OCI-LY7 (cell line): ENCODE measurements at regions not wholly inside any gene's neighbourhood (a gene's known extent, or its start where the extent isn't known, plus 50 kb on each side); places are given as distances from the start of the nearest gene placed in this dataset.

Experiments
- BruUV-seq: library from RNA; stranded (reverse); fragments of 400-500 nt; replicated peaks from 2 replicates; lab custom pipeline; 2021; lab: Mats Ljungman, UMichigan
- CTCF ChIA-PET: fragments of 300-600 bp; sonication (Branson Sonifier 250); formaldehyde crosslinking; loops from one replicate; lab custom pipeline; 2022; ENCODE audit warnings: antibody characterized with exemption; ENCODE audit not compliant: unreplicated experiment; lab: Charles Lee
- POLR2A ChIA-PET: fragments of 300-600 bp; sonication (Branson Sonifier 250); formaldehyde crosslinking; loops from one replicate; lab custom pipeline; 2022; ENCODE audit warnings: antibody characterized with exemption; lab: Charles Lee
- DNase-seq: peaks from one replicate; pipeline ENCODE4 v3.0.0-alpha.2; 2015; ENCODE audit warnings: low spot score
- H2AFZ ChIP-seq: fragments of 200-600 bp; sonication (generic), shearing (Covaris generic); 2 replicates; pipeline ENCODE4 v1.6.1; 2014; ENCODE audit warnings: mild to moderate bottlenecking, antibody characterized with exemption, low read length, moderate library complexity
- H3K27ac ChIP-seq: fragments of 200-600 bp; sonication (generic); 2 replicates; pipeline ENCODE4 v1.5.1; 2014; ENCODE audit warnings: mixed run types, low read depth, mild to moderate bottlenecking, moderate library complexity, low read length, inconsistent platforms; ENCODE audit not compliant: poor library complexity, severe bottlenecking
- H3K36me3 ChIP-seq: fragments of 200-600 bp; sonication (generic); 2 replicates; pipeline ENCODE4 v1.6.1; 2014; ENCODE audit warnings: mild to moderate bottlenecking, antibody characterized with exemption, low read length, moderate library complexity, mixed read lengths; ENCODE audit not compliant: insufficient read depth
- H3K4me1 ChIP-seq: fragments of 200-600 bp; sonication (generic); 2 replicates; pipeline ENCODE4 v1.5.1; 2014; ENCODE audit warnings: mild to moderate bottlenecking, low read length; ENCODE audit not compliant: insufficient read depth, poor library complexity, severe bottlenecking
- H3K4me2 ChIP-seq: fragments of 200-600 bp; sonication (generic); 2 replicates; pipeline ENCODE4 v1.6.1; 2014; ENCODE audit warnings: mild to moderate bottlenecking, low read length
- H3K4me3 ChIP-seq: fragments of 200-600 bp; sonication (generic); 2 replicates; pipeline ENCODE4 v1.5.1; 2014; ENCODE audit warnings: mild to moderate bottlenecking, low read depth, low read length; ENCODE audit not compliant: poor library complexity, severe bottlenecking
- H3K79me2 ChIP-seq: fragments of 200-600 bp; sonication (generic); 2 replicates; pipeline ENCODE4 v1.6.1; 2016; ENCODE audit warnings: low read depth, mild to moderate bottlenecking, low read length, moderate library complexity, mixed read lengths; ENCODE audit not compliant: insufficient read depth
- H3K9me2 ChIP-seq: fragments of 200-600 bp; sonication (generic); 2 replicates; pipeline ENCODE4 v1.6.1; 2016; ENCODE audit warnings: mild to moderate bottlenecking, low read length, mixed read lengths; ENCODE audit not compliant: insufficient read depth
- H3K9me3 ChIP-seq: fragments of 200-600 bp; sonication (generic); 2 replicates; pipeline ENCODE4 v1.6.1; 2014; ENCODE audit warnings: mild to moderate bottlenecking, mixed run types, low read length, mixed read lengths
- H4K20me1 ChIP-seq: fragments of 200-600 bp; sonication (generic); 2 replicates; pipeline ENCODE4 v1.6.1; 2014; ENCODE audit warnings: mild to moderate bottlenecking, antibody characterized with exemption, low read length, moderate library complexity, mixed read lengths; ENCODE audit not compliant: insufficient read depth
- EZH2phosphoT487 ChIP-seq: fragments of 200-600 bp; sonication (generic); IDR thresholded peaks from 2 replicates; pipeline ENCODE4 v1.6.1; 2018; ENCODE audit warnings: low read depth, borderline replicate concordance, mild to moderate bottlenecking, mixed run types, antibody characterized with exemption, low read length, moderate library complexity, mixed read lengths
- intact Hi-C: fragments of 100-400 bp; cut with micrococcal nuclease; formaldehyde crosslinking; loops from one replicate; pipeline ENCODE4 v1.10.0; 2022; ENCODE audit not compliant: unreplicated experiment
- TF ChIP-seq, protein P1 (sequence below): fragments of 200-600 bp; sonication (generic); conservative IDR thresholded peaks from 2 replicates; pipeline ENCODE4 v1.5.1; 2014; ENCODE audit warnings: mild to moderate bottlenecking, antibody characterized with exemption, low read length, moderate library complexity, mixed read lengths

DNA sequence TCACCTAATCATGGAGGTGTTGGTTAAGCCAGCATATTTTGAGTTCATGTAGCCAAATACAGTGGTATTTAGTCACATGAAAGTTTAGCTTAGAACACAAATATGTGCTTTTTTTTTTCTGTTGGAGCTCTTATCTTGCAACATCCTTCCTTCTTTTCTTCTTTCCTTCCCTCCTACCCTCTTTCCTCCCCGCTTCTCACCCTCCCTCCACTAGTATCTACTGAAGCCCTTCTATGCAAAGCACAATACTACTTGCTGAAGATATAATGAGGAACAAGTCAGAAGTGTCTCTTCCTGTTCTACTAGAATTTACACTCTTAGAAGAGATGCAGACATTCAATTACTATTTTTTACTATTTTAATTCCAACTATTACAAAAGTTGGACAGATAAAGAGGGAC, 105.0 kb upstream of the ITGA4 start:
- BruUV-seq = no TSS peak
- Histone ChIP-seq H3K4me1 (peaks cover 18% of the 10 kb centered on the region), H3K79me2 (no peaks in the 10 kb centered on the region), H3K4me3 (no peak overlapping the region), H3K9me3 (no peaks in the 10 kb centered on the region), H3K9me2 (no peaks in the 10 kb centered on the region), H3K36me3 (no peaks in the 10 kb centered on the region), H4K20me1 (no peaks in the 10 kb centered on the region), H3K4me2 (peak overlapping the region; percentile 25), H2AFZ (peak overlapping the region; percentile 84), H3K27ac (no peak overlapping the region)
- no peak for TF ChIP-seq EZH2phosphoT487
- TF ChIP-seq, protein P1, sequence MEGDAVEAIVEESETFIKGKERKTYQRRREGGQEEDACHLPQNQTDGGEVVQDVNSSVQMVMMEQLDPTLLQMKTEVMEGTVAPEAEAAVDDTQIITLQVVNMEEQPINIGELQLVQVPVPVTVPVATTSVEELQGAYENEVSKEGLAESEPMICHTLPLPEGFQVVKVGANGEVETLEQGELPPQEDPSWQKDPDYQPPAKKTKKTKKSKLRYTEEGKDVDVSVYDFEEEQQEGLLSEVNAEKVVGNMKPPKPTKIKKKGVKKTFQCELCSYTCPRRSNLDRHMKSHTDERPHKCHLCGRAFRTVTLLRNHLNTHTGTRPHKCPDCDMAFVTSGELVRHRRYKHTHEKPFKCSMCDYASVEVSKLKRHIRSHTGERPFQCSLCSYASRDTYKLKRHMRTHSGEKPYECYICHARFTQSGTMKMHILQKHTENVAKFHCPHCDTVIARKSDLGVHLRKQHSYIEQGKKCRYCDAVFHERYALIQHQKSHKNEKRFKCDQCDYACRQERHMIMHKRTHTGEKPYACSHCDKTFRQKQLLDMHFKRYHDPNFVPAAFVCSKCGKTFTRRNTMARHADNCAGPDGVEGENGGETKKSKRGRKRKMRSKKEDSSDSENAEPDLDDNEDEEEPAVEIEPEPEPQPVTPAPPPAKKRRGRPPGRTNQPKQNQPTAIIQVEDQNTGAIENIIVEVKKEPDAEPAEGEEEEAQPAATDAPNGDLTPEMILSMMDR = no peak
- ChIA-PET POLR2A (interaction anchor here (0.6 to 2.3 kb wide), 11 partner anchors 9 to 183 kb away, joined by 3 to 13 read pairs (median 3); no protein-coding TSS in a partner anchor), CTCF (interaction anchor here (1.0 kb wide), 1 partner anchor 41 kb away, joined by 3 read pairs; no protein-coding TSS in a partner anchor)
- peak; percentile 44 for DNase-seq
- intact Hi-C loops = no loop called here

DNA sequence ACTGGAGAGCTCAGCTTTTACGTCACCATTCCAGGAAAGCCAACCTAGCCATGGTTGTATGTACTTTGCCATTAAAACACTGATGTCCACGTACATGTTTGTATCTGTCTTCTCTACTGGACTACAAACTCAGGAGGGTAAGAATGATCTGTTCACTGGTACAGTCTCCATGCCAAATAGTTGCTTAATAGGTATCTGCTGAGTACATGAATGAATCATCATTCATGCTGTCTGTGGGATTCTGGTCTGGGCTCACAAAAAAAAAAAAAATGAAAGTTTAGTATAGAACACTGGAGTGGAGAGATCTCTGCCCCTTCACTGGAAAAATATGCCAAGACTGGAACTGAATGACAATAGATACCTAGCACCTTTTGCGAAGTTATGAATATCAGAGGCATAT, 102.6 kb upstream of the ITGA4 start:
- Histone ChIP-seq H2AFZ (no peak overlapping the region), H3K27ac (no peak overlapping the region), H3K9me2 (no peaks in the 10 kb centered on the region), H3K36me3 (no peaks in the 10 kb centered on the region), H3K4me1 (peaks cover 12% of the 10 kb centered on the region), H3K9me3 (no peaks in the 10 kb centered on the region), H4K20me1 (no peaks in the 10 kb centered on the region), H3K79me2 (no peaks in the 10 kb centered on the region), H3K4me2 (no peak overlapping the region), H3K4me3 (no peak overlapping the region)
- CTCF ChIA-PET = no interaction called here
- intact Hi-C loops = no loop called here
- TF ChIP-seq, protein P1 = no peak
- no peak for TF ChIP-seq EZH2phosphoT487
- no peak for DNase-seq
- no TSS peak for BruUV-seq
- POLR2A ChIA-PET = interaction anchor here (0.7 to 4.8 kb wide), 12 partner anchors 8 to 144 kb away, joined by 3 to 20 read pairs (median 4); no protein-coding TSS in a partner anchor

DNA sequence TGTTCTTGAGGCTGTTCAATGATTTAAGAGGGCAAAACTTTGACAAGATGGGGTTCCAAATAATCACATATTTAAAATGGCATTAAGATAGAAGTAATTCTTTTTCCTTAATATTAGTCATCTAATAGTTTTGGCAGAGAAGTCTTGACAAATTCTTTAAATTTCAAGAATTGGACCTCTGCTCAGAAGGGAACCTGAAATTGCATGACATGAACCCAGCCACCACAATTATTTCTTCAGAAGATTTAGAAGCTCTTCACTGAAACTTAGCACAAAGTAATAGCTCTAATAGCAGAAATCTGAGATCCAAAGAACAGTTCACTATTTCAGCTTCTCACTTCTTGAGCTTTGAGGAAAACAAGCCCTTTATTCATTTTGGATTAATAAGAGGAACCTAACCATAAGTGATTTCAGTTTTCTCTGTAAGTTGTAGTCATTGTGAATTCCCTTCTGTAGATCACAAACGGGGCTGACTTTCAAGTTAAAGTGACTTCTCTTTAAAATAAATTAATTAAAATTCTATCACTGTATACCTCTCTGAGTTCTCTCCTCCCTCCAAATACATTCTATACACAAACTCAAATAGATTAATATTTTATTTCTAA, 100.6 kb upstream of the ITGA4 start:
- POLR2A ChIA-PET = interaction anchor here (4.8 kb wide), 1 partner anchor 14 kb away, joined by 20 read pairs; no protein-coding TSS in a partner anchor
- DNase-seq = no peak
- BruUV-seq = no TSS peak
- Histone ChIP-seq H2AFZ (no peak overlapping the region), H3K9me2 (no peaks in the 10 kb centered on the region), H3K36me3 (no peaks in the 10 kb centered on the region), H3K4me3 (no peak overlapping the region), H3K4me1 (peaks cover 10% of the 10 kb centered on the region), H4K20me1 (no peaks in the 10 kb centered on the region), H3K79me2 (no peaks in the 10 kb centered on the region), H3K4me2 (no peak overlapping the region), H3K27ac (no peak overlapping the region), H3K9me3 (no peaks in the 10 kb centered on the region)
- intact Hi-C loops = no loop called here
- no peak for TF ChIP-seq EZH2phosphoT487
- TF ChIP-seq, protein P1 = no peak
- CTCF ChIA-PET = no interaction called here
